Upper lobe of left lung (tissue), 4 donors: ENCODE measurements at regions not wholly inside any gene's neighbourhood (a gene's known extent, or its start where the extent isn't known, plus 50 kb on each side); places are given as distances from the start of the nearest gene placed in this dataset.

Experiments
- POLR2A ChIP-seq, 4 donors: fragments of 450-650 bp; IDR thresholded peaks; one replicate each; pipeline ENCODE4 v1.5.1; 2016 to 2017; ENCODE audit warnings: antibody characterized with exemption in 4 of 4, mild to moderate bottlenecking in 2 of 4
- POLR2AphosphoS5 ChIP-seq, 2 donors: sonication (generic); formaldehyde crosslinking; IDR thresholded peaks; one replicate each; pipeline ENCODE4 v1.5.1; 2017; ENCODE audit warnings: antibody characterized with exemption in 2 of 2
- TF ChIP-seq, protein P1 (sequence below), 6 experiments: fragments of 450-650 bp in 4 of 6; fragments of 200-600 bp in 2 of 6; sonication (generic) in 2 of 6; IDR thresholded peaks; one replicate each; pipeline ENCODE4 v1.5.1; 2016 to 2019; ENCODE audit warnings: antibody characterized with exemption in 6 of 6

- TF ChIP-seq, protein P1, sequence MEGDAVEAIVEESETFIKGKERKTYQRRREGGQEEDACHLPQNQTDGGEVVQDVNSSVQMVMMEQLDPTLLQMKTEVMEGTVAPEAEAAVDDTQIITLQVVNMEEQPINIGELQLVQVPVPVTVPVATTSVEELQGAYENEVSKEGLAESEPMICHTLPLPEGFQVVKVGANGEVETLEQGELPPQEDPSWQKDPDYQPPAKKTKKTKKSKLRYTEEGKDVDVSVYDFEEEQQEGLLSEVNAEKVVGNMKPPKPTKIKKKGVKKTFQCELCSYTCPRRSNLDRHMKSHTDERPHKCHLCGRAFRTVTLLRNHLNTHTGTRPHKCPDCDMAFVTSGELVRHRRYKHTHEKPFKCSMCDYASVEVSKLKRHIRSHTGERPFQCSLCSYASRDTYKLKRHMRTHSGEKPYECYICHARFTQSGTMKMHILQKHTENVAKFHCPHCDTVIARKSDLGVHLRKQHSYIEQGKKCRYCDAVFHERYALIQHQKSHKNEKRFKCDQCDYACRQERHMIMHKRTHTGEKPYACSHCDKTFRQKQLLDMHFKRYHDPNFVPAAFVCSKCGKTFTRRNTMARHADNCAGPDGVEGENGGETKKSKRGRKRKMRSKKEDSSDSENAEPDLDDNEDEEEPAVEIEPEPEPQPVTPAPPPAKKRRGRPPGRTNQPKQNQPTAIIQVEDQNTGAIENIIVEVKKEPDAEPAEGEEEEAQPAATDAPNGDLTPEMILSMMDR (IDR thresholded peaks at IDR 0.05) = no peak
- TF ChIP-seq POLR2A (IDR thresholded peaks at IDR 0.05) (no peak), POLR2AphosphoS5 (IDR thresholded peaks at IDR 0.05) (no peak)
These were observed 134.6 kb upstream of the ZEB2 start for GRCh38 chr2:144654523-144654922.
